TTC549 (cell line): ENCODE measurements at regions not wholly inside any gene's neighbourhood (a gene's known extent, or its start where the extent isn't known, plus 50 kb on each side); places are given as distances from the start of the nearest gene placed in this dataset.
"Not testable (repeated sequence)": the region's sequence is repeated elsewhere in the genome, so short reads cannot be mapped to it uniquely, and the experiment has no call there.

Experiments used
- FAIRE-seq: peaks from 2 replicates; lab custom pipeline; 2012; peaks lifted over from hg19 to GRCh38; lab: Jason Lieb, UNC

- no peak for FAIRE-seq
Measured at GRCh38 chr21:24486973-24487372, 1120.3 kb downstream of the MRPL39 start.

GRCh38 chr21:24483361-24483760 lies 1123.9 kb downstream of the MRPL39 start:
- FAIRE-seq: not testable (repeated sequence)

- no peak for FAIRE-seq
Measured at GRCh38 chr21:24470852-24471251, 1136.4 kb downstream of the MRPL39 start.

DNA sequence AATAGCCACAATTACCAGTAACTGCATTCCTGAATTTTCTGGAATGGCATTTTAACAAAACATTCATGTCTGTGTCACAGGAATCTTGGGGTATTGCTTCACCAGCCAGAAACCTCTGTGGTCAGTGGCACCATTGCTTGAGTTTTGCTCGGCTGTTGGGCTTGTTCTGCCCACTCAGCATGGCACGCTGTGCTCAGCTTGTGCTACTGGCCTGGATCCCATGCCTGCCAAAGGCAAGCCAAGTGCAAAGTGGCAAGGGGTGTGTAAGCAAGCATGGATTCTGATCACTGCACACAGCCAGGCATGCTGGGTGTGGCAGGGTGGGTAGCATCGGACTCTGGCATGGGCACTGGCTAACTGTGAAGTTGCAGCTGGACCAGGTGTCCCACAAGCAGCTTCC lies 1150.9 kb downstream of the MRPL39 start:
- no peak for FAIRE-seq

DNA sequence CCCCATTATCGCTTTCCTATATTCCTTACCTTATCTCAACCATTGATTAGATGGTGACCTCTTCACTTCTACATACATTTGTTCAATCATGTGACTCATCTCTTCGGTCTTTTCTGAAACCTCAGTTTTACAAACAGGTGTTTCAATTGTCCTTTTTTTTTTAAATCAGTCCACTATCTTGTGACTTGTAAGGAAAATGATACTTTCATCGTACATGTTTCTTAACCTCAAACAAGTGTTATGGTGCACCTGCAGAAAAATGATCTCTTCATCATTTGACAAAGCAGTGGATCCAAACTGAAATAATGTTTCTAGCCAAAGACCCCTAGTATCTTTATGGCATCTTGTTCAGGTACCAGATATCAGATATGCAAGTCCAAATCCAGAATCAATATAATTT lies 1157.2 kb downstream of the MRPL39 start:
- FAIRE-seq: no peak

DNA sequence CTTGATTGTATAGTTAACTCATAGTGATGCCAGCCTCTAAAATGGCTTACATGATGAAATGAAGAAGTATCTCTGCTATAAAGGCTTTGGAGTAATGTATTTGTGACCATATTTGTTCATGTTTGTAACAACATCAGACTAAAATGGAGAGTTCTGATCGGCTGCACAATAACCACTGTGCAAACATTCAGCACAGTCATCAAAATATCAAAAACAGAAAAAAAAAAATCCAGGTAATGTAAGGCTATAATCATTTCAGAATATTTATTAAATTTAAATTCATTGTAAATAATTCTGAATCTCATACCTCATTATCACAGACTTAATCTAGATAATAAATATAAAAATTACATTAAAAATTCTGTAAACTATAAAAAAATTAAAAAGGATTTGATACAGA lies 1161.8 kb downstream of the MRPL39 start:
- no peak for FAIRE-seq

GRCh38 chr21:24444736-24445135 lies 1162.5 kb downstream of the MRPL39 start:
- FAIRE-seq: no peak

- FAIRE-seq: no peak
Measured at GRCh38 chr21:24436236-24436635, 1171.0 kb downstream of the MRPL39 start.

DNA sequence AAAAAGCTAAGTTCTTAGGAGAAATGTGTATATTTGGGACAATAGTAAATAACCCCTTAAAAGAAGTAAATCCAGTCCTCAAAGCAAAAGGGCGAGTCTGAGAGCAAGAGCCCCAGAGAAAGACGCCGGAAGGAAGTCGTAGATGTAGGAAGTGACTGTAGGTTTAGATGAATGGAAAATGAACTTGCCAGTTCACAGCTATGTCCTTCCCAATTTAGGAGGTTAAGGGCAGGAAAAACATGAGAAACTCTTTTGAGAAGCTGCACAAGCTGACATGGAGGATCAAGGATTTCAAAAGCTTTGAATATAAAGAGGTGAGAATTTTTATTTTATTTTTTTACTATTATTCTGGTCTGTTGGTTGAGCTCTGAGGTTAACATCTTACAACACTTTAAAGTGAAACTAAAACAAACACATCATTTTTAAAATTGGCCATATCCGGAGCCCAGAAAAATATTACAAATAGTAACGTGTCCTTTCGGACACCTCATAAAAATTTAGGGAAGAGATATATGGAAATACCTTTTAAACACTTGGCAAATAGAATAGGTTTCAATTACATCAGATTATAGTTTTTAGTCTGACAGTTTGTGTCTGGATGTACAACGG lies 1178.6 kb downstream of the MRPL39 start:
- FAIRE-seq: no peak

DNA sequence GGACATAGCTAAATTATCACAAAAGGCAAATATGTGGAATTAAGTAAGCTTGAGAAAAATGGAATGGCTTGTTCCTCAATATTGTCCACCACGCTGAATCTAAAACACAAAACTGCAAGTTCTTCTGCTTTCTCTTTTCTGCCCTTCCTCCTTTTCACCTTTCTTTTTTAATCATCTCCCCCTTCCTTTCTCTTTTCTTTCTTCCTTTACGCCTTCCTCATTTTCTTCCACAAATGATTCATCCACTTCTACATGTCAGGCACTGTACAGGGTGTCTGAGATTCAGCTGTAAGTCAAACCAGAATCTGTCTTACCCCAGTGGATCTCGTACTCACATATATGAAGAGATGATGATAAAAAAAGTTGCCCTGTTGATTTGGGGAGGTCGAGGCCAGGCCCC lies 1182.5 kb downstream of the MRPL39 start:
- FAIRE-seq: no peak

DNA sequence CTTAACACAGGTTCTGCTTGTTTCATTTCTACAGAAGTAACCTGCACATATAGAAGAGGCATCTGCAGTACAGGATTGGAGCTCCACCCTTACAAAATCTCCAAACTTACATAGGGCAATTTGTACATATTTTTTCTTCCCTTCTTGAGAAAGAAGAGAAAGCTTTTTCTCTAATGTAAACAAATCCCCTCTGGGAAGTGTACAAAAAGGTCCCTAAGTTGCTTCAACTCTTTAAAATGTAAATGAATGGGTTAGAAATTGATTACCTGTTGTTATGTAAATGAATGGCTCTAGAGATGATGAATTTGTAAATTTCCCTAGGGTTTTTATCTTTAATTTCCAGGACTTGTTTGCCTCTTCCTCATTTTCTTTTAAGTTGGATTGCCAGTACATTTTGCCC lies 1183.7 kb downstream of the MRPL39 start:
- FAIRE-seq: no peak

- no peak for FAIRE-seq
Measured at GRCh38 chr21:24420689-24421088, 1186.6 kb downstream of the MRPL39 start.

- not testable (repeated sequence) for FAIRE-seq
Measured at GRCh38 chr21:24419641-24420040, 1187.6 kb downstream of the MRPL39 start.

DNA sequence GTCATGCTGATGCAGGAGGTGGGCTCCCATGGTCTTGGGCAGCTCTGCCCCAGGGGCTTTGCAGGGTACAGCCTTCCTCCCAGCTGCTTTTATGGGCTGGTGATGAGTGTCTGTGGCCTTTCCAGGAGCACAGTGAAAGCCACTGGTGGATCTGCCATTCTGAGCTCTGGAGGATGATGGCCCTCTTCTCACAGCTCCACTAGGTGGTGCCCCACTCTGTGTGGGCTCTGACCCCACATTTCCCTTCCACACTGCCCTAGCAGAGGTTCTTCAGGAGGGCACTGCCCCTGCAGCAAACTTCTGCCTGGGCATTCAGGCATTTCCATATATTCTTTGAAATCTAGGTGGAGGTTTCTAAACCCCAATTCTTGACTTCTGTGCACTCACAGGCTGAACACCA lies 1188.6 kb downstream of the MRPL39 start:
- no peak for FAIRE-seq

DNA sequence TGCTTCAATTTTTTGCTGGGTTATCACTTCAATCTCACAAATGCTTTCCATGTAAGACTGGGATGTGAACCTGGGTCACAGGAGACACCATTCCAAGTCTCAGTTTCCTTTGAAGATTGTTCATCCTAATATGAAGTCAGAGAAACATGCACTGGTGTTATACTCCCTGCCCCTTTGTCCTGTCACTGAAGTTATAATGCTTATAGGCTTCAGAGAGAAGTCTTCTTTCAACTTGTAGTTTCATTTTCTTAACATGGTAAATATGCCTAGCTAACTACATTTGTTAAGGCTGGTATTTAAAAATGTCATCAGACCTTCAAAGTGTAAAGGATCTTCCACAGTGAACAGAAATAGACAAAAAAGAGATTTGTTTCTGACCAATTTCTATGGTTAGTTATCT lies 1195.9 kb downstream of the MRPL39 start:
- FAIRE-seq: no peak

- no peak for FAIRE-seq
Measured at GRCh38 chr21:24403221-24403620, 1204.1 kb downstream of the MRPL39 start.

DNA sequence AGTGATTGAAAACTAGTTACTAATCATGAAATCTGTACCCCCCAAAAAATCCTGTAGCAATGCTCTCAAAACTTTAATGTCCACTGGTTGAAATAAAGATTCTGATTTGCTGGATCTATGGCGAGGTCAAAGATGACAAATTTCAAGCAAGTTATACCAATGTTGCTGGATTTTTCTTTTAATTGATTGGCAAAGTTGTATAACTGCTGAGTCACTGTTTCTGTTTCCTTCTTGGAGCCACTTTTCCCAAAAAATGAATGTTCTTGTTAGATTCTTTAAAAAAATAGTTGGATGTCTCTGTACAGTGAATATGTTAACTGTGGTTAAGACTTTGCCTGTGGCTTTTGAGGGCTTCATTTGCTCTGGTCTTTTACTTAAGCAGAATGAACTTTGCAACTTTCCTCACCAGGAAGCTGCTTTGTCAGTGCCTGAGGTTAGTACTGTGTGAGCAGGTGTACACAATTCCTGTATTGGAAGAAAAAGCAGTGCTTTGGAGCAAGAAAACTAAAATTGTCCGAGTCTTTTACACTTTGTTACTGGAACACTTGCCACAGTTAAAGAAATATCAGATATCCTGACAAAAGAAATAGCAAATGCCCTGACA lies 1211.9 kb downstream of the MRPL39 start:
- FAIRE-seq: no peak

DNA sequence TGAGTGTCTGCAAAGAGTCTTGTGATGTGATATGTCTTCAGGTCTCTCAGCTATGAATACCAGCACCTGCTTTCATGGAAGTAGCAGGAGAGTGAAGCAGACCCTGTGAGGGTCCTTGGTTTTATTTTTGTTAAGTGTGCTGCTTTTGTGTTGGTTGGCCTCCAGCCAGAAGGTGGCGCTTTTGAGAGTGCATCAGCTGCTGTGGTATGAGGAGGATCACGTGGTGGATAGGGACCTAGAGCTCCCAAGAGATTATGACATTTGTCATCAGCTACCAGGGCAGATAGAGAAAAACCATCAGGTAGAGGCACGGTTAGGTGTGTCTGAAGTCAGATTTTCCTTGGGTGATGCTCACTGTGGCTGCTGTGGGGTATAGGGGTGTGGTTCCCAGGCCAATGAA lies 1232.1 kb downstream of the MRPL39 start:
- FAIRE-seq: no peak

DNA sequence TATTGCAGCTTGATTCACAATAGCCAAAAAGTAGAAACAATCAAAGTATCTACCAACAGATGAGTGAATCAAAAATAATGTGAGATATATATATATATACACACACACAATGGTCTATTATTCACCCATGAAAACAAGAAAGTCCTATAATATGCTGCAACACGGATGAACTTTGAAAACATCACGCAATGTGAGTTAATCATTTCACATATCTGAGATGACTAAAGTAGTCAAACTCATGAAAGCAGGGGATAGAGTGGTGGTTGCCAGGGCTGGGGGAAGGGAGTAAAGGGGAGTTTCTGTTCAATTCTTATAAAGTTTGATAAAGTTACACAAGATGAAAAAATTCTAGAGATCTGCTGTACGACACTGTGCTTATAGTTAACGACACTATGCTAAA lies 1234.8 kb downstream of the MRPL39 start:
- no peak for FAIRE-seq

DNA sequence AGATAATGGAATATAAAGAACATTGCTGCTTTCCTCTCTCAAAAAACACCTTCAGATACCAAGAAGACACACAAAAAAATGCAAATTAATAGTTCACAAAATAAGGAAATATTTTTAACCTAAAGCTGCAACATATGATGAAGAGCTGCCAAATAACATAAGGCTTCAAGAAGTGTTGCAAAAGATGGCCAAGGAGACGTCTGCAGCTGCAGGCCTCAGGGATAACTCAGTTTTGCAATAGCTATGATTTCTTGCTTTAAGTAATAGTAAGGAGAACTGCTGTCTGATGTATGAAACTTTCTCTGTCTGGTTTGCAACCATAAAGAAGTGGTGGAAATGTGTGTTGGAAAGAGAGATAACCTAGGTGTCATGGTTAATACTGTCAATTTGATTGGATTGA lies 1237.5 kb downstream of the MRPL39 start:
- no peak for FAIRE-seq

DNA sequence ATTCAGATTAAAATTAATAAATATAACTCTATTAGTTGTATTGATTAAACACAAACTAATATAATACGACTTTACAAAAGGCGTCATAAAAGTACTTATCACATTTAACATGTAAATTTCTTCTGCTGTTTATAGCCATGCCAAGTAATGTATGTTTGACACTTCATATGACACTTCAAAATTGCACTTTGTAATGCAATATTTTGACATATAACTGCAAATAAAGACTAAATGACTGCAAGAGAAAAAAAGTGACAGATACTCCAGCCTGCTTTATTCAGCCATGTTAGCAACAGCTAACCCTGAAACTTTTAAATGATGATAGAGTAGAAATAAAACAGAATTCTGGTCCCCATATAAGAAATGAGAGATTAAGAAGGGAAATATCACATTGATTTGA lies 1238.0 kb downstream of the MRPL39 start:
- FAIRE-seq: no peak

DNA sequence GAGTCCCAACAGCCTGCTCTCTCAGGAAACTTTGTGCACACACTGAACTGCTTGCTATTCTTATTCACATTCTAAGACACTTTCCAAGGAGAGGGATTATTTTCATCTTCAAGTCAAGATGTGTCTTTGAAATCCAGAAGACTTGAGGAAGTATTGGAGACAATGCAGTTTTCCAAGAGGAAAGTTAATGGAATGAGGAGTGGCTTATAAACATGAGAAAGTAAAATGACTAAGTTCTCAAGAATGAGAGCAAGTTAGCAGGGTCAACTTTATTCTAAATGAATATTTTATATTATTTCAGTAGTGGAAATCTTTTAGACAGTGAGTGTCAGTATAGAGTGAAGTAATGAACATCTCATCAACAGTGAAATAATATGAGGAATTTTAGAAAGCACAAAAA lies 1239.3 kb downstream of the MRPL39 start:
- FAIRE-seq: no peak

GRCh38 chr21:24353492-24353891 lies 1253.8 kb downstream of the MRPL39 start:
- no peak for FAIRE-seq

GRCh38 chr21:24339406-24339805 lies 1267.9 kb downstream of the MRPL39 start:
- FAIRE-seq: no peak

DNA sequence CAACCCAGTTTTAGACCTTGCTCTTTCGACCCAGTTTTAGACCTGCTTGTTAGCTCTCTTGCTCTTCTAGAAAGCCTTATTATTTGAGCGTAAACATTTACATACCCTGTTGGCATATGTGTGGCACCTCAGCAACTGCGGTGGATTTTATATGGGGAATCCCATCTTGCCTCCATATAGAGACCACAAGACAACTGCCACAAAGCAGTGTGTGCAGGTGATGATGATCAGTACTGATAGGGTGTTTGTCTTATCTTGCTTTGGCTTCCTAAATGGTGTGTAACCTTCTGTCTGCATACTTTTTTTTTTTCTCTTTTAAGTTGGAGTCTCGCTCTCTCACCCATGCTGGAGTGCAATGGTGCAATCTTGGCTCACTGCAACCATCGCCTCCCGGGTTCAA lies 1270.8 kb downstream of the MRPL39 start:
- FAIRE-seq: no peak
